HG02678 (cell line): ENCODE measurements at regions not wholly inside any gene's neighbourhood (a gene's known extent, or its start where the extent isn't known, plus 50 kb on each side); places are given as distances from the start of the nearest gene placed in this dataset.
"Not testable (repeated sequence)": the region's sequence is repeated elsewhere in the genome, so short reads cannot be mapped to it uniquely, and the experiment has no call there.

ENCODE experiments used
- ATAC-seq: cut with Tn5 transposase; IDR thresholded peaks from one replicate; pipeline ENCODE4 v1.9.1; 2021; ENCODE audit warnings: mild to moderate bottlenecking, moderate library complexity; ENCODE audit not compliant: unreplicated experiment

DNA sequence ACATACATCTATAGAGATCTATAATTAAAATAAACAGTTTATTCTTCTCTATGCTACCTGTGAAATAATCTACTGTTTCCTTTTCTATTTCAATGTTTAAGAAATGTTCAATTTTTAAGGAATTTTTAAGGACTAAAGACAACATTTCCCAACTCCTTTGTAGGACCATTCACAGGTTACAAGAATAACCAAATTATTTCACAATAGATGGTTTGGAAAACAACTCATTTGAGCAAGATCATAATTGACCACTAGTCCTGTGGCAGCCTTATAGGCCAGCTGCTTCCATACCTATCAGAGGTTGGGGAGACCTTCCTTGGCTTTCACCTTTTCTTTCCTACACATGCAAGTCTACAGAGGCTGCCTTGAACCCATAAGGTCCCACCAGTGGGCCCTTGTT is 193.7 kb downstream of the TTC39B start:
- ATAC-seq = no peak

DNA sequence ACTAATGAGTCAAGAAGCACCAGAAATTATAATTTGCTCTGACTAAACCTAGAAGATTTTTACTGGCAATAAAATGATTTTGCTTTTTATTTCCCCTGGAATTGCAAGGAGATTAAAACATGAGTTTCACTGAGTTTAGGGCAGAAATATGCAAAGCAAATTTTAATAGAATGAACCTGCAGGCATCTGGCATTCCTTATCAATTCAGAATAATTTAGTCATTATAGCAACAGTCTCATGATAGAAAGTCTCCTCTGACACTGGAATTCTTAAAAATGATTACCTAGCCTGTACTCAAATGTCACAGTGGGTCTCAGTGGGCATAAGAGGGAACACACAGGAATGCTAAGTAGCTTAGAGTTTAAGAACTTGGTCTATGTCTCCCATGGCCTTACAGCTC is 195.9 kb downstream of the TTC39B start:
- ATAC-seq = no peak

DNA sequence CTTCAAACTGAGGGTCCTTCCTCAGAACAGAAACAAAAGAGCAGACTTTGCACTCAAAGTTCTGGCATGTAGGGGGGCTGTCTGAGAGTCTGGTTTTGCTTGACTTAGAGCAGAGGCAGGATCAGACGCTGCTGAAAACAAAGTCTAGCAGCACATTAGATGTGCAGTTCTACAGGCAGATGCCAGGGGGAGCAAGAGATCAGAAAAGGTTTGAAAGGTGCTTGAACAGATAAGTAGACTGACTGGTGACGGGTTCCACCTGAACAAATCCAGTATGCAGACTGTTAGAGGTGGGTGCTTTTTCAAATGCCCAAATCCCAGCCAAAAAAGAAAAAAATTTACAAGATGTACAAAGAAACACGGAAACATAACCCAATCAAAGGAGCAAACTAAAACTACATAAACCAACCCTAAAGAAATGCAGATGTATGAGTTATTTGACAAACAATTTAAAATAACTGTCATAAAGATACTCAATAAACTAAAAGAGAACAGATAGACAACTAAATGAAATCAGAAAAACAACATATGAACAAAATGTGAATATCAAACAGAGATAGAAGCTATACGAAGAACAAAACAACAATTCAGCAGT is 194.7 kb upstream of the FREM1 start:
- peak; percentile 88 for ATAC-seq

GRCh38 chr9:15103290-15103689 is 193.1 kb upstream of the FREM1 start:
- no peak for ATAC-seq

GRCh38 chr9:15101095-15101494 is 190.9 kb upstream of the FREM1 start:
- no peak for ATAC-seq

DNA sequence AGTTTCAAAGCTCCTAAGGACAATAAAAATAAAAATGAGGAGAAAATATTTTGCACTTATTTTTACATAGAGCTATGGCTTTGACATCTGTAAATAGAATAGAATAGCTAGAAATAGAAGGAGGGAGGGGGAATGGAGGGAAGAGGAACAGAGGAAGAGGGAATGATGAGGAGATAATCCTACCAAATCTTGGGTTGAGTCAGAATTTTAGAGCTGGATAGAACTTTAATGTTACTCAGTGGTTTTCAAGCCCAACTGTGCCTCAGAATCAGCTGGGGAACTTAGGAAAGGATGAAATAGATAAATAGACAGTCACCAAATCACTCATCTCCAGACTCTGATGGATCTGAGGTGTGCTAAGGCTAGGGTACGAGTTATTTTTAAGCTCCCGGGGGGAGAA is 190.3 kb upstream of the FREM1 start:
- ATAC-seq = no peak

DNA sequence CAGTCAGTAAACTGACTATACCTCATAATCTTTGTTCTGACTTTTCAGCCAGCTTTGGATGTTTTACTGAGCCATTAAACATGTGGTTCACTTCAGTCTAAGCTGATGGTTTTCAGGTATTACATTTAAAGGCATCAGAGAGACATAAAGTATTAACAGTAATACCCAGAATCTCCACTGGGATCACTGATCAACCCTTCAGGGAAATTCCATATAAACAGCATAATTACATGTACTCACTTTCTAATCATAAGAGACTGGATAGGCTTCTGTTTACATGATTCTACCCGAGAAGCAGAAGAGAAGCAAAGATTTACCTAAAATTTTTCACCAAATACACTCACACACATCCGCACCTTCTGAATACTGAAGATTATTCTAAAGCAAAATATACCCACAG is 186.7 kb upstream of the FREM1 start:
- no peak for ATAC-seq

DNA sequence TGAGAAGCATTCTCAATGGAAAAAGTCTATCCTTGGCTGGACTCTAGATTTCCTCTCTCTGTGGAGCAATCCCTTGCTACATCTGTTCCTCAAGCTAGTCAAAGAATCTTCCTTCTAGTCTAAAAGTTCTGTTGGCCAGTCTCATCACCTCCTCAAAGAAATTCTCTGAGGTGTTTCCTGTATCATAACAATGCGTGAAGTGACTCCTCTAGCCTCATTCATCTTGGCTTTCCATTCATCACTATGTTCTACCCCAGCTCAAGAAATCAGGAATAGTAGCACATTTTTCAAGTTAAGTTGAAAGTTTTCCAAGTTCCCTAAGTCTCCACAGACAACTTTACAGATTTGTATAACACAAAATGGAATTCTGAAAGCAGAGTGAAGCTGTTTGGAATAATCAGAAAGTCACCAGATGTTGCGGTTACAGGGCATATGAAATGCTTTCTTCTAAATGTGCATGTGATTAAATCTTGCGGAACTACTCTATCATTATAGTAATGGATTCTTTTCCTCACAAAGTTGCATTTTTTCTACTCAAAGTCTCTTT is 176.6 kb upstream of the FREM1 start:
- no peak for ATAC-seq

DNA sequence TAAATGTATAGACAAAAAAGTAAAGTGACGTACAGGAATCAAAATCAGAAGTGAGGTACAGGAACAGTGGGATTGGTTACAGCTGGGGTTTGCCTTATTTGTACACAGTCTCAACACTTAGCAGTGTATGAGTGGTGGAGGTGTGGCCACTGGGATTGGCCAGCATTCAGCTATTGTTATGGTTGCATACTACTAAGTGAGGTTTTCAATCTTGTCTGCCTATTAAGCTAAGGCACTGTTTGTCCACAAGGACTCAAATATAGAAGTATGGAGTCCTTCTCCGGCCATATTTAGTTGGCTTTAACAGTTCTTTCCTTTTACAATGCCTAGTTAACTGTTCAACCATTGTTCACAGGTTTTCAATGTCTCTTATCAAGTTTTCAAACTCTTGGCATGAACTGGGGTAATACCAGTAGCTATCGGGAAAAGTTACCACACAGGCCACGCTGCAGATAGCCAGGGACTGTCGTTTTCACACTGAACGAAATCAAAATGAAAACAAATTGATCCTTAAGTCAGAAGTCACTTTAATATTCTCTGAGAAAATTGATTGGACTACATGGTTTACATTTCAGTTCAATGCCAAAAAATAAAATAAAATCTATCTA is 176.0 kb upstream of the FREM1 start:
- no peak for ATAC-seq

- no peak for ATAC-seq
Observed at GRCh38 chr9:15081021-15081753, 171.0 kb upstream of the FREM1 start.

- no peak for ATAC-seq
Observed at GRCh38 chr9:15080401-15080800, 170.2 kb upstream of the FREM1 start.

- ATAC-seq = no peak
Observed at GRCh38 chr9:15079989-15080388, 169.8 kb upstream of the FREM1 start.

- no peak for ATAC-seq
Observed at GRCh38 chr9:15077946-15078729, 167.9 kb upstream of the FREM1 start.

DNA sequence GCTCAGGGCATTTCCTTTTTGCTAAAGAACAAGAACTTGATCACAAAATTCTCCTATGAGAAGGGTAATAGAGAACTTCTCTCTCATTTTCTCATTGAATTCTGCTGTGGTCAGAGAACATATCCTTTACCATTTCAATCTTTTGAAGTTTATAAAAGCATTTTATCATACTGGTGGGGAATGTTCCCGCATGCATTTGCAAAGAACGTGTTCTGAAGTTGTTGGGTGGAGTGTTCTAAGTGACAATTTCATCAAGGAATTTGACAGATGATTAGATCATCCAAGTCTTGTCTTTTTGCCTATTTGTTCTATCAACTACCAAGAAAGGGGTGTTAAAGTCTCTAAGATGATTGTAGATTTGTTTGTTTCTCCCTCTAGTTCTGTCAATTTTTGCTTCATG is 163.4 kb upstream of the FREM1 start:
- no peak for ATAC-seq

GRCh38 chr9:15070716-15071115 is 160.5 kb upstream of the FREM1 start:
- ATAC-seq = no peak

GRCh38 chr9:15069106-15069505 is 158.9 kb upstream of the FREM1 start:
- ATAC-seq = no peak

DNA sequence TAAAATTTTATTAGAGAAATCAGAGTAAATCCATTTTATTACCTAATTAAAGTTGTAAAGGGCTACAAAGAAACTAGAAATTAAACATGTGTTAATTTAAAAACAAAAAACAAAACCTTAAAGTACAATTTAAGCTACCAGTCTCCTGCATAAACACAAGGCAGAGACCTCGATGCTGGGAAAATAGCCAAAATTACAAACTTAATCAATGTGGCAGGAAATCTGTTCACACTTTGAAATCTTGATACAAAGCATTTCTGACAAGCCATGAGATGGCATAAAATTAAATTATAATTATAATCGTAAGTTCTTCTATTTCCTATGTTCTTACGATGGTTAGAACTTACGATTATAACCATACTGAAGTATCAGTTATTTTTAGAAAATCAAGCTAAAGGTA is 158.0 kb upstream of the FREM1 start:
- ATAC-seq = no peak

DNA sequence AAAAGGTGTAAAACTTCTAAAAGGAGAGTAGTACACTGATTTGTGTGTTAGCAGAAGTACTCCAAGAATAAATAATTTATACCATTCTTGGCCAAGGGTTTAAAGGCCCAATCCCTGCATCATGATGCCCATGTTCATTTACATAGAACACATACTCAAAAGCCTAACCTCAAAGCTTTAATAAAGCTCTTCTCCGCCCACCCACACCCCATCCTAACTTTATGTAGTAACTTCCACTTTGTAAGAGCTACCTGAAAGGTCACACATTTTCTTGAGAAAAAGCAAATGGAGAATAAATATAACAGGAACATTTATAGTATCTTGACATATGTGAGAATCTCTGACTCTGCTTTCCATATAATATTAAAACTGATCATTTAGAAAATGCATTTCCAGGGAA is 148.8 kb upstream of the FREM1 start:
- no peak for ATAC-seq

GRCh38 chr9:15058236-15058635 is 148.0 kb upstream of the FREM1 start:
- ATAC-seq = no peak

- ATAC-seq = not testable (repeated sequence)
Observed at GRCh38 chr9:15055284-15055683, 145.1 kb upstream of the FREM1 start.

- ATAC-seq = no peak
Observed at GRCh38 chr9:15048772-15049171, 138.5 kb upstream of the FREM1 start.
